ENCODE measurements at regions not wholly inside any gene's neighbourhood (a gene's known extent, or its start where the extent isn't known, plus 50 kb on each side); places are given as distances from the start of the nearest gene placed in this dataset.

DNA sequence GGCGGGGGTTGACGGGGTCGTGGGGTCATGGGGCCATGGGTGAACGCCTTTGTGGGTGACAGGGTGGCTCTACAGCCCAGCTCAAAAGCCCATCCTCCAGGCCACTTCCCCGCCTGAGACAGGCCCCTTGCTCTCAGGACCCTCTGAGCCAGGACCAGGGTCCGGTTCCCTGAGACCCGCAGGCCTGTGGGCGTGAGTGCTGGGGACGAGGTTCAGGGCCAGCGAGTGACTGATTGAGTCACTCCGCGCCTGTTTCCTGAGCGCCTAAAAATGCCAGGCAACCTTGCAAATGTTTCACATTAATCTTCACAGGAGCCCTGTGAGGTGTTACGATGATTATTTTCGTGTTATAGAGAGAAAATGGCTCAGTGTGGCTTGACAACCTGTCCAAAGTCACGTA lies 97.8 kb downstream of the ZNF674 start:
- in situ Hi-C loops (cut with MboI; ENCODE audit: low pct_unique_long_range_greater_than_20kb, low sequenced_read_pairs): no loop called here
- peak; percentile 19 for DNase-seq

DNA sequence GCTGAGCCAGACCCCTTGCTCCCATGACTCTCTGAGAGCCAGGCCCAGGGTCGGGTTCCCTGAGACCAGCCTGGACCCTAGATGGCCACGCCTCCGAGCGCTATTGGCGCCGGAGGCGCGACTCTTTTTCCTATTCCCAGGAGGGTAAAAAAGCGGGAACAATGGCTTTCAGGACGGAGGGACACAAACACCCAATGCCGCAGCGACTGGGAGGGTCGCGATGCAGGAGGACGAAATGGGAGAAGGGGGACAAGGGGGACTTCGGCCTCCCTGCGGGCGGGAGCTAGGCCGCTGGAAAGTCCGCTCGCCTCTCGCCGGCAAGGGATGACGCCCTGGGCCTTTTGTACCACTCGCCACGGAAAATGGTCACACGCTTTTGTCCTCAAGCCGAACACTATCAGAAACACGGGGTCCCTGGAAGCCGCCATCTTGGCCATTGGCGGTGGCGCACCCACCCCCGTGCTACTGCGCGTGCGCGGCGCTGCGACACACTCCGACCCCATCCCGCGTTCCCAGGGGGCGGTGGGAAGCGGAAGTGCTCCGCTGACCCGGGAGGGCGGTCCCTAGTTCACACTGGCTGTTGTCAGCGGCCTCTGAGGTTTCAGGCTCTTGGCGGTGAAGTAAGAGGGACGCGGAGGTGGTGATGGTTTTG lies 98.4 kb downstream of the ZNF674 start:
- DNase-seq: peak; percentile 92
- in situ Hi-C loops (cut with MboI; ENCODE audit: low pct_unique_long_range_greater_than_20kb, low sequenced_read_pairs): no loop called here

DNA sequence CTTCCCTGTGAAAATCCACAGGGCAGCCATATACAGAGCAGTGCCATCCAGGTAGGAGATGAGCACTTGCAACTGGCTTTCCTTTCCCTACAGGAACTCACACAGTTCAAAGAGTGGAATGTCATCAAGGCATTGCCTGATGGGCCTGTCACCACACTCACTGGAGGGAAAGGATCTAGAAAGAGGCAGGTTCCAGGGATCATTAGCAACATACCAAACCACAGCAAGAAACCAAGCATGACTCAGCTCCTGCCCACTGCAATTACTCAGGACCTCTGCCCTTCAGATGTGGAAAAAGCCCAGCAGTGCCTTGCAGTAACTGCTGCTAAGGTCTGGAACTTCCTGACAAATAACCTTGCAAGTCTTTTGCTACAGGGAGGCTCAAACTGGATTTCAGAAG lies 101.2 kb downstream of the ZNF674 start:
- DNase-seq: peak; percentile 74

DNA sequence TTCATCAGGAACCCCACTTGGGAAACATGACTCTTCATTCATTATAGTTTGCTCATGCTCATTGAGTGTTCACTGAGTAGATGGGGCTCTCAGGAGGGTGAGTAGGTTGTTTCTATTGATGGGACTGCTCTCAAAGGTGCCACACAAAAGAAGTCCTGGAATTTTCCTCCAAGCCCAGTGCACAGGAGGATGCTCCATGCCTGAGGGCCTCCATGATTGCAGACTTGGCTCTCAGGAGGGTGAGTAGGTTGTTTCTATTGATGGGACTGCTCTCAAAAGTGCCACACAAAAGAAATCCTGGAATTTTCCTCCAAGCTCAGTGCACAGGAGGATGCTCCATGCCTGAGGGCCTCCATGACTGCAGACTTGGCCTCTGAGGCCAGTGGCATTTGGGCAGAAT lies 108.5 kb downstream of the ZNF674 start:
- in situ Hi-C loops (cut with MboI; ENCODE audit: low pct_unique_long_range_greater_than_20kb, low sequenced_read_pairs): no loop called here
- DNase-seq: no peak

More for the DNA sequence above, 101.2 kb downstream of the ZNF674 start:
- in situ Hi-C loops (cut with MboI; ENCODE audit: low pct_unique_long_range_greater_than_20kb, low sequenced_read_pairs): no loop called here

DNA sequence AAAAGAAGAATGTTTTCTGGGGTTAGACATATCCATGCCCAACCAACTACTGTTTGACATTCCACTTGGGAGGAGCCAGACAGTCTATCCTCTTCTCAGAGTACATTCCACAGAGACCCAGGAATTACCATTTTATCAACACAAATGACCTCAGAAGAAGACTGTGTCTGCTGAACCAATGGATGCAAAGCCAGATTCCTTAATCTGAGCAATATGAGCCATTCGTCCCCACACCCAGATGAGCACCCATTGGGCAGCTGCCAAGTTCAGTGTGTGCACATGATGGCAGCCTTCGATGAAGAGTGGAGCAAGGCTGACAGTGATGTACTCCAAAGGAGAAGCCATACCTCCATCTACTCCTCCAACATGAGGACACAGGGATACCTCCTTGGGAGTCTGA lies 111.3 kb downstream of the ZNF674 start:
- in situ Hi-C loops (cut with MboI; ENCODE audit: low pct_unique_long_range_greater_than_20kb, low sequenced_read_pairs): no loop called here
- no peak for DNase-seq

DNA sequence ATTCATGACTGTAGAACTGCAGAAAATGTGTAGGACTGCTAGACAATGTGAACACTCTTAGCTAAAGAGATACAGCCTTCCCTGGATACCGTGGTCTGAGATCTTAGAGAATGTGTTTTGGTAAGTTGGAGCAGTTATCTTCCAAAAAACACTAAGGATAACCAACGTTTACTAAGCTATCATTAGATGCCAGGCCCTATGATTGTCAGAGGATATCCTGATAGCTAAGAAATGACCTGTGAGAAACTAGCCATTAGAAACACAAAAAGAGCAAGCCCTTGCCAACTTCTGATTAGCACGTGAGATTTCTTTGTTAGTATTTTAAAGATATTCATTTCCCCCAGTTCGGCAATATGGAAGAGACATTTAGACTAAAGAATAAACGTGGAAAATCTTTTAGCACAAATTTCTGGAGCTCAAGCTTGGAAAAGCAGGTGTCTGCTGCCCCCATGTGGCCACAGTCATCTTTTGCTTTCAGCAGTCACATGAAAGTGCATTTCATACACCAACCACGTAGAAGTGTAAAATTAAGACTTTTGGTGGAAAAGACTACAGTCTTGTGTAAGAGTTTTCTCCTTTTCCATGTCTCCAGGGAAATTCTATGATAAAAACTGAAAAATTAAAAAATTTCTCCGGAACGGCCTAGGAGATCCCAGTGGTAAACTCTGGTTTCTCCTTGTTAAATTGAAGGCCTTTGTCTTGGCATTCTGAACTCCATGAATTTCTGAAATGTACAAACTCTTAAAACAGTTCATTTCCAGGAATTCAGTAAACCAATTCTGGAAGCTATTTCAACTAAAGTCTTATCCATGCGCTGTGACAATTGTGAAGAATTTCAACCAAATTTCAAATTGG lies 136.4 kb downstream of the ZNF674 start:
- peak; percentile 74 for DNase-seq
- in situ Hi-C loops (cut with MboI; ENCODE audit: low pct_unique_long_range_greater_than_20kb, low sequenced_read_pairs): no loop called here

DNA sequence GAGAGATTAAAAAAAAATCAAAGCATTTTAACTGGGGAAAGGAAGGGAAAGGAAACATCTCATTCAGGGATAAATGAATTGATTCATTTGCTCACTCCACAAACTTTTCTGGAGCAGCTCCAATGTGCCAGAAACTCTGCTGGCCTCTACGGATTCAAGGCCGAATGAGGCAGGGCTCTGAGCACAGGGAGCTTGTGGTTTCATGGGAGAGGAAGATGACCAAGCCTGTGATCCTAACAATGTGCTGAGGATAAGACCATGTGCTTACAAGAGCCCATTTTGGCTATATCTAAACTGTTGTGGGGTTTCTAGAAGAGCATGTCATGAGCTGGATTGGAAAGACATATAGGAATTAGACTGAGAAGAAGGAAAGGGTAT lies 137.5 kb downstream of the ZNF674 start:
- DNase-seq: no peak
- in situ Hi-C loops (cut with MboI; ENCODE audit: low pct_unique_long_range_greater_than_20kb, low sequenced_read_pairs): no loop called here

DNA sequence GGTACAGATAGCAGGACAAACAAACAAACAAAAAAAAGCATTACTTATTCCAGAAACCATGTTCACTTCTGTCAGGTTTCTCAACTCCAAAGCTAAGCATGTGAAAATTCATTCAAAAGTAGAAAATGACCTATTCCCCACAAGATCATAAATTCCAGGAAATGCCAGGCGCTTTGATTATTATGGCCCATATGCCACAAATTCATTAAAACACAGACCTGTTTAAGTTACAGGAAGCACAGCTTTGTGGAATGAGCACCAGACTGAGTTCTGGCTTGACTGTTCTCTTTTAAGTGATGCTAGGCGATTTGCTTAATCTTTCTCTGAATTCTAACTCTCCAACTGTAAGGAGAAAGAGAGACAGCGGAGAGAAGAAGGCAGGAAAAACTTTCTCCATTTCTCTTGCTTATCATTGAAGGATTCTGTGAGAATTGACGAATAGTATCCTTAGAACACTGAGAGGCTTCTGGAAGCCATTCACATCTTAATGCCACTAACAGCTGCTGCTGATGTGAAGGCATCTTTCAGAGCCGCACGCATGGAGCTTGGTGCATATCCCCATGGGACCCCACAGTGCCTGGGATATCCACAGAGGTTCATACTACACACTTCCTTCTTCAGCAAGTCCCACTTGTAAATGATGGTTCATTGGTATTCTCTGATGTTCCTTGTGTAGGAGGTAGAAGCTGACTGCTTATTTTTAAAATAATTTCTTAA lies 138.0 kb downstream of the ZNF674 start:
- no peak for DNase-seq
- in situ Hi-C loops (cut with MboI; ENCODE audit: low pct_unique_long_range_greater_than_20kb, low sequenced_read_pairs): no loop called here

DNA sequence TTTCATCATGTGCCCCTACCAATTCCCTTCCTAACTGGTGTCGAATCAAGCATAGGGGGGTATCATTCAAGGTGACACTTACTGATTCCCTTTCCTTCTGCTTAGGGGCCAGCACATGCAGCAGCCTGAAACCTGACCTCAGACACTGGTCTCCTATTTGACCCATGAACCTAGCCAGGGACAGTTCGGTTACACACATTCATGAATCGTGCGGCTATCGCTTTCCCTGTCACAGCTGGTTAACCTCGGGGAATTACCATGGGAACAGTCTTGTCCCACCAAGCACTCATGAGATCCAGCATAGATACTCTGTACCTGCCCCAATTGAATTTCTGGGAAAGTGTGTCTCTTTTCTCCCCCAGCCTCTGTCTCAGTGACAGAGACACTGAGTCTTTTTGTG lies 140.4 kb downstream of the ZNF674 start:
- in situ Hi-C loops (cut with MboI; ENCODE audit: low pct_unique_long_range_greater_than_20kb, low sequenced_read_pairs): no loop called here
- DNase-seq: no peak

DNA sequence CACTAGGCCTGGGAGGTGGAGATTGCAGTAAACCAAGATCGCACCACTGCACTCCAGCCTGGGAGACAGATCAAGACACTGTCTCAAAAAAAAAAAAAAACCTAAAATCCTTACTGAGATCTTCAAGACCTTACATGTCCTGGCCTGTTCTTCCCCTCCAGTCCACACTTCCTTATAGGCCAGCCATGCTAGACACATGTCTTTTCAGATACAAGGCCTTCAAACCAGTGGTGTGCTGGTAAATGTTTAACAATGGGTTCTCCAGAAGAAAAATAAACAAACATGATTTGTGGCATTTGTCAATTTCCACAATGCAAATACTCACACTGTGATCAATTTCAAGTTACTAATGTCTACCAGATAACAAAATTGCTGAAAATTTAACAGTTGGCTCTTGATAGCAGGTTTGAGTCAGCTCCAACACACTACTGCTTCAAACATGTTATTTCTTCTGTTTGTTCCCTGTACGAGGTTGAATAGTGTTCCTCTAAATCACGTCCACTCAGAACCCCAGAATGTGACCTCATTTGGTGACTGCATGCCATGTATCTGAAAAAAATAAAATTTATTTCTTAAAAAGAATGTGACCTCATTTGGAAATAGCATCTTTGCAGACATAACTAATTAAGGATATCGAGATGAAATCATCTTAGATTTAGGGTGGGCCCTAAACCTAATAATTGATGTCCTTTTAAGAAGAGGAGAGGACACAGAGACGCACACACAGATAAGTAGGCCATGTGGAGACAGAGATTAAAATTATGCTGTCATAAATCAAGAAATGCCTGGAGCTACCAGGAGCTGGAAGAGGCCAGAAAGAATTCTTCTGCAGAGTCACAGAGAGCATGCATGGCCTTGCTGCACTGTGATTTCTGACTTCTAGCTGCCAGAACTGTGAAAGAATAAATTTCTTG lies 144.4 kb downstream of the ZNF674 start:
- no peak for DNase-seq
- in situ Hi-C loops (cut with MboI; ENCODE audit: low pct_unique_long_range_greater_than_20kb, low sequenced_read_pairs): no loop called here

DNA sequence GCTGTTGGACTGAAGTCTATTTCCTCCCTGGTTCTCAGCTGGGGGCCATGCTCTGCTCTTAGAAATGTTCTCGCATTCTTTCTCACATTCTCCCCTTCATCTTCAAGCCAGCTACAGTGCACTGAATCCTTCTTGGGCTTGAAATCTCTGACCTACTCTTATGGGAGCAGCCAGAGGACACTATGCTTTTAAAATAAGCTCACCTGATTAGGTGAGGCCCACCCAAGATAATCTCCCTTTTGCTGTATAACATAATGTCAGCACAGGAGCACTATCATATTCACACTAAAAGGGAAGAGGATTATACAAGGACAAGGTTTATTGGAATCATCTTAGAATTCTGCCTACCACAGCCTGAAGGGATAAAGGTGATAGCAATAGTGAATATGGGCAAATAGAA lies 146.3 kb downstream of the ZNF674 start:
- no peak for DNase-seq
- in situ Hi-C loops (cut with MboI; ENCODE audit: low pct_unique_long_range_greater_than_20kb, low sequenced_read_pairs): no loop called here

DNA sequence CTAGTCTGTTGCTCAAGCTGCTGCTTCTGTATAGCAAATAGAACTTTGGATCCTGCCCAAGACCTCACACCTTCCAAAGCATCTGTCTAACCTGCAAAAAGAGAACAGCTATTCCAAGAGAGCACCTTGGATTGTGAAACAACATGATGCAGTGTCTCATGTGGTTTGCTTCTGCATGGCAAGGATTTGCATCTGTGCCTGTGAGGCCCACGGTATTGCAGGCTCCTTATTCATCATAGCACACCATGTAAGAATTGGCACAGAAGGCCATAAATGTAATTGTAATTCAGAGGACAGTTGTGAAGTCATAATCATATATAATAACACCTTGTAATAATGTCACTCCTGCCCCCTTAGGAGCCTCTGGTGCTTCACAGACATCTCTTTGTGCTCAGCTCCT lies 147.1 kb downstream of the ZNF674 start:
- no peak for DNase-seq
- in situ Hi-C loops (cut with MboI; ENCODE audit: low pct_unique_long_range_greater_than_20kb, low sequenced_read_pairs): no loop called here

DNA sequence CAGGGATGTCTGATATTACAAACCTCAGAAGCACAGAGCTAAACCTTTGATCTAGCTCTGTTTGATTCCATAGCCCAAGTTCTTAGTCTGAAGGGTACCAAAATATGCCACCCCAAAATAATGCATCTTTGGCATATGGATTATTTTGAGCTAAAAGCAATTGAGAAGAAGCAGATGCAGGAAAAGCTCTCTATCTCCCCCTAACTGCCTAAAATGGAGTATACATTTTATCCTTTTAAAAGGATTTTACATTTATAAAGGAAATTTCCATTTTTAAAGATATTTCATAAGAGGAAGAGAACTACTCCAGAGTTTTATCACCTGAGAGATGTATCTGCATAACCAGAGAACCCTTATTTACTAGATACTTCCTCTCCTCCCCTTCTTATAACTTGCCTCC lies 158.7 kb downstream of the ZNF674 start:
- in situ Hi-C loops (cut with MboI; ENCODE audit: low pct_unique_long_range_greater_than_20kb, low sequenced_read_pairs): no loop called here
- no peak for DNase-seq

DNA sequence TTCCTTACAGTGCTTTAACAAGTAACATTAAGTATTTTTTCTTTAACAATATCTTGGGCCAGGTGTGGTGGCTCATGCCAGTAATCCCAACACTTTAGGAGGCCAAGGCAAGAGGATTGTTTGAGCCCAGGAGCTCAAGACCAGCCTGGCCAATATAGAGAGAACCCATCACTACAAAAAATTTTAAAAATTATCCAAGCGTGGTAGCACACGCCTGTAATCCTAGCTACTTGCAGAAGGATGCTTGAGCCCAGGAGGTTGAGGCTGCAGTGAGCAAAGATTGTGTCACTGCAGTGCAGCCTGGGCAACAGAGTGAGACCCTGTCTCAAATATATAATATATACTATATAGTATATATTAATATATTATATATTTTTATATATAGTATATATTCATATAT lies 162.2 kb downstream of the ZNF674 start:
- in situ Hi-C loops (cut with MboI; ENCODE audit: low pct_unique_long_range_greater_than_20kb, low sequenced_read_pairs): no loop called here

DNA sequence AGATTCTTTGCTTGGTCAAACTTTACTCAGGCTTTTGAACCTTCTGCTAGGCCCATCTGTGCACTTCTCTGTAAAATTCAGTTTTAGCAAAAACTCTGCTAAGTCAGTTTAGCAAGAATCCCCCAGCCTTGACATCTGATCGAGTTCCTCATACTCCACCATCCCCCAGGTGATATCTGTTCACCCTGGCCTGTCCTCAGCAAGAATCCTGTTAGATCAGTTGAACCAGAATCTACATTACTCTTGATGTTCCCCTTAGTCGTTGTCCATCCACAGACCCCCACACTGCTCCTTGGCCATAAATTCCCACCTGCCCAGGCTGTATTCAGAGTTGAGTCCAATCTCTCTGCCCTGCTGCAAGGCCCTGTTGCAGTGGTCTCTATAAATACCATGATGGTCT lies 162.6 kb downstream of the ZNF674 start:
- DNase-seq: no peak
- in situ Hi-C loops (cut with MboI; ENCODE audit: low pct_unique_long_range_greater_than_20kb, low sequenced_read_pairs): no loop called here

More for the DNA sequence above, 162.2 kb downstream of the ZNF674 start:
- DNase-seq: peak; percentile 51

DNA sequence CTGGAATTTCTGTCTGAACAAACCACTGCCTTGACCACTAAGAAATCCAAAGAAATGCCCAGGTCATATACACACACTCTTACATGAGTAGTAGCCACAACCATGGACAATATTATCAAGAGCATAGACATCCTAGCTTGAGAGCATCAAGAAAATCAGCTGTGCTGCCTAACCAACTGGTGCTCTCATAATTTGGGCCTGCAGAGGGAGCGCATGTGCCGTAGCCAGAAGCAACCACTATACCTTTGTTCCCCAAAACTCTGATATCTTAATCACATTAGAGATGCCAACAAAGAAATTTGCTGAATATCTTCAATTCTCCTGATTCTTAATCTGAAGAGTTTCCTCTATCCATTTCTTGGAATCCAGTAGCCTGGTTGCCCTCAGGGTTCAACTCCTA lies 163.6 kb downstream of the ZNF674 start:
- in situ Hi-C loops (cut with MboI; ENCODE audit: low pct_unique_long_range_greater_than_20kb, low sequenced_read_pairs): no loop called here
- peak; percentile 68 for DNase-seq

DNA sequence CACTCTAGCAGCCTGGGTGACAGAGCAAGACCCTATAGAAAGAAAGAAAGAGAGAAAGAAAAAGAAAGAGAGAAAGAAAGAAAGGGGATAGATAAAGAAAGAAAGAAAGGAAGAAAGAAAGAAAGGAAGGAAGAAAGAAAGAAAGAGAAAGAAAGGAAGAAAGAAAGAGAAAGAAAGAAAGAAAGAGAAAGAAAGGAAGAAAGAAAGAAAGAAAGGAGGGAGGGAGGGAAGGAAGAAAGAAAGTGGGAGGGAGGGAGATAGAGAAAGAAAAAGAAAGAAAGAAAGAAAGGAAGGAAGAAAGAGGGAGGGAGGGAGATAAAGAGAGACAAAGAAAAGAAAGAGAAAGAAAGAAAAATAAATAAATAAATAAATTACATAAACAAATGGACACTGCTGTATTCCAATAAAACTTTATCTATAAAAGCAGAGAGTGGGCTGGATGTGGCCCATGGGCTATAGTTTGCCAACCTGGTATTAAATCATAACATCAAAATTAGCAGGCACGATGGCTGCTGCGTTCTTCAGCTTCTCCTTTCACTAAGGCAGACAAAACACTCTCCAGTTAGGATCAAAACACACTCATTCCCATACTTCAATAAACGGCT lies 165.0 kb downstream of the ZNF674 start:
- in situ Hi-C loops (cut with MboI; ENCODE audit: low pct_unique_long_range_greater_than_20kb, low sequenced_read_pairs): no loop called here
- DNase-seq: no peak

DNA sequence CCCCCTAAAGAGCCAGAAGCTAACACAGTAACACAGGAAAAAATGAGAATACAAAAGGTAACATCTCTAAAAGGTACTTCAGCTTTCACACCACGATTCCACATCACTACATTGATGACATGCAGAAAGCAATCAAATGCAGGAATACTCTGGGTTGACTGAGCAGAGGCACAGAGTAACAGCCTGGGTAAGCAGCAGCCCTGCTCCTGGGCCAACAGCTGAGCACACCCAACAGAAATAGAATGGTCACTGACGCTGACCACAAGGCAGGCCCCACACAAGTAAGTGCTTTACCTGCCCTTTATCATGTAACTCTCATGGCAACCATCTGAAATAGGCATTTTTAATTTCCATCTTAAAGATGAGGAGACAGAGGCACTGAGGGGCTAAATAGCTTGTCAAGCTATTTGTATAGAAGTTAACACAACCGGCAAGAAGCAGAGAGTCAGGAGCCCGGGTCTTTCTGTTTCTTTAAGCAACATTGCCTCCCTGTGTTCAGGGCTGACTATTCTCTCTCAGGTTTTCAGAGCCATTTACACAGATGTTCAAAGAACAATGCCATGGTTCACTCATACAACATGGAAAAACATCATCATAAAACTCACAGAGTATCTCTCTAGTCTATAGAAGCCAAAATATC lies 168.9 kb downstream of the ZNF674 start:
- in situ Hi-C loops (cut with MboI; ENCODE audit: low pct_unique_long_range_greater_than_20kb, low sequenced_read_pairs): no loop called here
- peak; percentile 80 for DNase-seq

Data from KBM-7 (cell line).